ENCODE measurements at regions not wholly inside any gene's neighbourhood (a gene's known extent, or its start where the extent isn't known, plus 50 kb on each side); places are given as distances from the start of the nearest gene placed in this dataset.

- TF ChIP-seq CTCF (IDR thresholded peaks at IDR 0.05) (no peak), MYC (IDR thresholded peaks at IDR 0.05; ENCODE audit: borderline replicate concordance, low read length) (no peak), FOSB (CRISPR knock-in tag; IDR thresholded peaks at IDR 0.05) (no peak), ZSCAN20 (CRISPR knock-in tag; IDR thresholded peaks at IDR 0.05) (no peak), MAZ (IDR thresholded peaks at IDR 0.05; ENCODE audit: borderline replicate concordance, low read depth, low read length) (no peak), HMGXB4 (CRISPR knock-in tag; IDR thresholded peaks at IDR 0.05; ENCODE audit: borderline replicate concordance) (no peak), JUNB (IDR thresholded peaks at IDR 0.05) (no peak), CHD4 (IDR thresholded peaks at IDR 0.05; ENCODE audit: borderline replicate concordance) (no peak)
Measured at GRCh38 chr18:46243673-46244072, 139.5 kb downstream of the HAUS1 start.

Data from A549 (cell line).